BE2C (cell line): ENCODE measurements at regions not wholly inside any gene's neighbourhood (a gene's known extent, or its start where the extent isn't known, plus 50 kb on each side); places are given as distances from the start of the nearest gene placed in this dataset.

Experiments
- DNase-seq: peaks from one replicate; pipeline ENCODE4 v3.0.0-alpha.2; 2020
- H3K27me3 ChIP-seq: fragments of 250-450 bp; sonication (Bioruptor Pico); 2 replicates; pipeline ENCODE4 v1.5.1; 2020; ENCODE audit warnings: mild to moderate bottlenecking
- H3K36me3 ChIP-seq: fragments of 250-450 bp; sonication (Bioruptor Pico); 2 replicates; pipeline ENCODE4 v1.5.1; 2020; ENCODE audit warnings: mild to moderate bottlenecking
- H3K4me1 ChIP-seq: fragments of 250-450 bp; sonication (Bioruptor Pico); 2 replicates; pipeline ENCODE4 v1.5.1; 2020
- H3K4me3 ChIP-seq: 2 replicates; pipeline ENCODE4 v1.5.1; 2011; ENCODE audit warnings: low read depth, low read length
- H3K9me3 ChIP-seq: fragments of 250-450 bp; sonication (Bioruptor Pico); 2 replicates; pipeline ENCODE4 v1.5.1; 2020
- TF ChIP-seq, protein P1 (sequence below): IDR thresholded peaks from 2 replicates; pipeline ENCODE4 v1.5.1; 2012; ENCODE audit warnings: mild to moderate bottlenecking, low read depth, low read length

DNA sequence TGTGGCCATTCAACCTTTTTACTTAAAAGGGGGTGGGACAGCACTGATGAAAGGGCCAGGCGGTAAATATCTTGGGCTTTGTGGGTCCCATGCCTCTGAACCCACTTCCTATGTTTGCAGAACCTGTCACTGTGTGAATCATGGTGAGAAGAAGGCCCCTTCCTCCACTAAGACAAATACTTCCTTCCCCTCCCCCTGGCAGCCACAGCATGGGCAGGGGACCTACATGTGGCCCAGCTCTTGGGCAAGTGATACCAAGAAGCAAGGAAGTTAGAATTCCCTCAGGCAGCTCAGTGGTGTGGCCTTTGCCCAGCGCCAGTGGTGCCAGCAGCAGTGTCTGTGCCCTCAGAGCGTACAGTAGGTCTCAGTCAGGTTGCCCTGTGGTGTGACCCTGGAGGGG, 168.6 kb downstream of the TRIM33 start:
- no peak for DNase-seq
- Histone ChIP-seq H3K27me3 (no peaks in the 10 kb centered on the region), H3K9me3 (no peaks in the 10 kb centered on the region), H3K4me3 (no peak overlapping the region), H3K4me1 (no peaks in the 10 kb centered on the region; the same call in 1 of the 2 replicates), H3K36me3 (no peaks in the 10 kb centered on the region)
- TF ChIP-seq, protein P1, sequence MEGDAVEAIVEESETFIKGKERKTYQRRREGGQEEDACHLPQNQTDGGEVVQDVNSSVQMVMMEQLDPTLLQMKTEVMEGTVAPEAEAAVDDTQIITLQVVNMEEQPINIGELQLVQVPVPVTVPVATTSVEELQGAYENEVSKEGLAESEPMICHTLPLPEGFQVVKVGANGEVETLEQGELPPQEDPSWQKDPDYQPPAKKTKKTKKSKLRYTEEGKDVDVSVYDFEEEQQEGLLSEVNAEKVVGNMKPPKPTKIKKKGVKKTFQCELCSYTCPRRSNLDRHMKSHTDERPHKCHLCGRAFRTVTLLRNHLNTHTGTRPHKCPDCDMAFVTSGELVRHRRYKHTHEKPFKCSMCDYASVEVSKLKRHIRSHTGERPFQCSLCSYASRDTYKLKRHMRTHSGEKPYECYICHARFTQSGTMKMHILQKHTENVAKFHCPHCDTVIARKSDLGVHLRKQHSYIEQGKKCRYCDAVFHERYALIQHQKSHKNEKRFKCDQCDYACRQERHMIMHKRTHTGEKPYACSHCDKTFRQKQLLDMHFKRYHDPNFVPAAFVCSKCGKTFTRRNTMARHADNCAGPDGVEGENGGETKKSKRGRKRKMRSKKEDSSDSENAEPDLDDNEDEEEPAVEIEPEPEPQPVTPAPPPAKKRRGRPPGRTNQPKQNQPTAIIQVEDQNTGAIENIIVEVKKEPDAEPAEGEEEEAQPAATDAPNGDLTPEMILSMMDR, result no peak

DNA sequence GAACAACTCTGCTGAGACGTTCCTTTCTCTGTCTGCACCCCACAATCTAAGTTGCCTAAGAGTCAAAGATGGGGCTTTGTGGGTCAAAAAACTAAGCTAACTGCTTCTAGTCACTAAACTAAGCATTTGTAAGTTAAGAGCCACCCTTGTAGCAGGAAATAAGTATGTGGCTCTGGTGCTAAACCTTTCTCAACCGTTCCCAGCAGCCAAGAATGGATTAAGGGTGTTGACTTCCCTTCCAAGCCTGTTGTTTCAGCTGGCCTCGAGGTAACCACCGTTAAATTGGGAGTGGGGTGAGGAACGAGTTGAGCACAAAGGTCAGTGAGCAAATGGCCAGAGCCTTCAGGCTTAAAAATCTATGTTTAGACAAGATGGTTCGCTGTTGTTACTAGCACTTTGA, 169.1 kb downstream of the TRIM33 start:
- Histone ChIP-seq H3K4me3 (no peak overlapping the region), H3K27me3 (no peaks in the 10 kb centered on the region), H3K4me1 (no peaks in the 10 kb centered on the region; the same call in 1 of the 2 replicates), H3K36me3 (no peaks in the 10 kb centered on the region), H3K9me3 (no peaks in the 10 kb centered on the region)
- no peak for DNase-seq
- TF ChIP-seq, protein P1, result no peak

DNA sequence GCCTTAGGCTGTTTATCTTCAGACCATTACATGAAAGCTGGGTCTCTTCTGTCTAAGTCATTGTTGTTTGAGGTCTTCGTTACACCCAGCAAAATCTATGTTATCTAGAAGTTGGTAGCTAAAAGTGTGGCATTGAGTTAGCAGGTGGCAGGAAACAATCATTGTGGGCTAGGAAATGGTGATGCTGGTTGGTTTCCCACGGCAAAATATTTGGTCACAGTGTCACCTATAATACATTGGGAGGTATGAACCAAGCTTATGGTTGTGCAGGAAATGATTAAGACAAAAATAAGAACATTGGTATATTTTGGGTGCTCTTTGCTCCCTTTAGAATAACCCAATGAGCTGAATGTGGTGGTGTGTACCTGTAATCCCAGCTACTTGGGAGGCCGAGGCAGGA, 169.7 kb downstream of the TRIM33 start:
- H3K9me3 ChIP-seq, result no peaks in the 10 kb centered on the region
- no peaks in the 10 kb centered on the region for H3K36me3 ChIP-seq
- no peak for DNase-seq
- H3K4me1 ChIP-seq, result no peaks in the 10 kb centered on the region; the same call in 1 of the 2 replicates
- no peak overlapping the region for H3K4me3 ChIP-seq
- H3K27me3 ChIP-seq, result no peaks in the 10 kb centered on the region
- TF ChIP-seq, protein P1, result no peak

DNA sequence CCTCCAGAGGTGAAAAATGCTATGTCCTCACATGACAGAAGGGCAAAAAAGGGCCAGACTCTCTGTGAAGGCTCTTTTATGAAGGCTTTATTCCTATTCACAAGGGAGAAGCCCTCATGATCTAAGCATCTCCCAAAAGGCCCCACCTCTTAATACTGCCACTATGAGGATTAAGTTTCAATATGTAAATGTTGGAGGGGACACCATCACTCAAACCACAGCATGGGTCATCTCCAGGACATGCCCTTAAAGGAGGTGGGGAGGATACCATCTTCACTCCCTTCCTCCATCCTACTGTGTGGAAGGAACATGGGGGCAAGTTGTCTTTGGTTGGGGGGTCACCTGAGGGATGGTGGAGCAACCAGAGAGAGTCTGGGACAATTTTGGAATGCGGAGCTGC, 170.1 kb downstream of the TRIM33 start:
- H3K36me3 ChIP-seq, result no peaks in the 10 kb centered on the region
- H3K4me1 ChIP-seq, result no peaks in the 10 kb centered on the region; the same call in 1 of the 2 replicates
- TF ChIP-seq, protein P1, result no peak
- no peak overlapping the region for H3K4me3 ChIP-seq
- no peaks in the 10 kb centered on the region for H3K27me3 ChIP-seq
- no peak for DNase-seq
- no peaks in the 10 kb centered on the region for H3K9me3 ChIP-seq

DNA sequence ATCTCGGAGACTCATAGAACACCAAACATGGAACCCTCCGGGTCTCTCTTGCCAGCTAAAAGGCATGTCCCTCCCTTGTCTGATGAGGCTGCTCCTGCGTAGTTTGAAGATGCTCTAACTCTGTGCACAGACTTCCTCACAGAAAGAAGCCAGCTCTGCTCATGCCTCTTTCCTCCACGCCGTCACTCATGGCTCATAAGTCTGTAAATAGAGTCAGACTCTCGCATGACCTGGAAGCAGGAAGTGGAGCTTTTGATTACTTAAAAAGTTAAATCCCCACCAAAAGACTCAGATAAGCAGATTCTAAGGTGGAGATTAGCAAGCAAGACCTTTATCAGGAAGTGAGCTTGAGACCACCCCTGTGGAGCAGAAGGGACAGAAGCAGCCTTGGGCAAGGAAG, 171.6 kb downstream of the TRIM33 start:
- H3K4me3 ChIP-seq, result no peak overlapping the region
- TF ChIP-seq, protein P1, result no peak
- H3K9me3 ChIP-seq, result no peaks in the 10 kb centered on the region
- no peaks in the 10 kb centered on the region for H3K36me3 ChIP-seq
- DNase-seq, result no peak
- no peaks in the 10 kb centered on the region for H3K27me3 ChIP-seq
- no peaks in the 10 kb centered on the region; the same call in 1 of the 2 replicates for H3K4me1 ChIP-seq

DNA sequence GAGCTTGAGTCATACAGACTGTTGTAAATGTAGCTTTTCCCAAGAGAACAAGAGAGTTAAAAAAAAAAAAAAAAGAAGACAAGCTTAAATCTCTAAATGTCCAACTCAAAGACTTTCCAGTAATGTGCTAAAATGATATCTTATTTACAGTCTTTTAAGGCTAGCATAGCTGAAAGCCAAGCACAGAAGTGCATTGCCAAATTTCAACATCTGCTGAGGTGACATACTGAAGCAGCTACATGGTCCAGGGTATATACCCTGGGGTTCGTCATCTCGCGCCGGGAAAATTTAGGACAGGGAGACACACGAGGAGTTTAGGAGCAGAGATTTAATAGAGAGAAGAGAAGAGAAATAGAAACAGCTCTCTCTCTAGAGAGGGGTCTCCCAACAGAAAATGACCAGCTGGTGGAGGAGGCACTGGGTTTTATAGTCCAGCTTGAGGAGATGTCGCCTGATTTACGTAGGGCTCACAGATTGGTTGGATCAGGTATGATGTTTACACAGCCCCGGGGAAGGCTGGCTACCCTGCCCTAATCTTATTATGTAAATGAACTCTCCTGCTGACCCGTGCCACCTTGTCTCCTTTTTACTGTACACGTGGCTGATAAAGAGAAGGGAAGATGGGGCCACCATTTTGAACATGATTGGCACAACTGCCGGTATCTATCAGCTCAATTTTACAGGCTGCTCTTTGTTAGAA, 172.7 kb downstream of the TRIM33 start:
- DNase-seq, result peak; percentile 20

More for the DNA sequence above, 172.7 kb downstream of the TRIM33 start:
- no peak overlapping the region for H3K4me3 ChIP-seq
- no peaks in the 10 kb centered on the region for H3K27me3 ChIP-seq
- H3K9me3 ChIP-seq, result no peaks in the 10 kb centered on the region
- H3K36me3 ChIP-seq, result no peaks in the 10 kb centered on the region
- H3K4me1 ChIP-seq, result no peaks in the 10 kb centered on the region; the same call in 1 of the 2 replicates
- TF ChIP-seq, protein P1, result no peak
